HG03135 (cell line): ENCODE measurements at regions not wholly inside any gene's neighbourhood (a gene's known extent, or its start where the extent isn't known, plus 50 kb on each side); places are given as distances from the start of the nearest gene placed in this dataset.

ENCODE experiments used
- ATAC-seq: cut with Tn5 transposase; IDR thresholded peaks from one replicate; pipeline ENCODE4 v1.9.1; 2021; ENCODE audit warnings: mild to moderate bottlenecking, moderate library complexity; ENCODE audit not compliant: unreplicated experiment

DNA sequence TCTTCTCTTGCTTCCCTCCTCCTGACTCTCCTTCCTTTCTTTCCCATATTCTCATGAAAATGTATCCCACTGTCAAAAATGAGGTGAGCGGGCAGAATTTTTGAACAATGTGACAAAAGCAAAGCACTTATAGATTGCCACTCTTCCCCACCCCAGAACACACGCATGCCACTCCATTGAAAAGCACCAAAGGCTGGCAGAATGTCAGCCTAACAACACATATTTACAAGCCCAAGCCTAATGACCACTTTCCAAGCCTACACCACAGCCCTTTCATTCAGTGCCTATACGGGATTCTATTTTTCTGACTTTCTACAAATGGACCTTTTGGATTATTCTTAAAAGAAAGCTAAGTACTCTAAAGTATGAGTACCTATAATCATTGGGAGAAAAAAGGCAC is 62.9 kb upstream of the METAP2 start:
- ATAC-seq, result no peak

- no peak for ATAC-seq
These were observed 62.5 kb upstream of the METAP2 start for GRCh38 chr12:95411466-95411865.

DNA sequence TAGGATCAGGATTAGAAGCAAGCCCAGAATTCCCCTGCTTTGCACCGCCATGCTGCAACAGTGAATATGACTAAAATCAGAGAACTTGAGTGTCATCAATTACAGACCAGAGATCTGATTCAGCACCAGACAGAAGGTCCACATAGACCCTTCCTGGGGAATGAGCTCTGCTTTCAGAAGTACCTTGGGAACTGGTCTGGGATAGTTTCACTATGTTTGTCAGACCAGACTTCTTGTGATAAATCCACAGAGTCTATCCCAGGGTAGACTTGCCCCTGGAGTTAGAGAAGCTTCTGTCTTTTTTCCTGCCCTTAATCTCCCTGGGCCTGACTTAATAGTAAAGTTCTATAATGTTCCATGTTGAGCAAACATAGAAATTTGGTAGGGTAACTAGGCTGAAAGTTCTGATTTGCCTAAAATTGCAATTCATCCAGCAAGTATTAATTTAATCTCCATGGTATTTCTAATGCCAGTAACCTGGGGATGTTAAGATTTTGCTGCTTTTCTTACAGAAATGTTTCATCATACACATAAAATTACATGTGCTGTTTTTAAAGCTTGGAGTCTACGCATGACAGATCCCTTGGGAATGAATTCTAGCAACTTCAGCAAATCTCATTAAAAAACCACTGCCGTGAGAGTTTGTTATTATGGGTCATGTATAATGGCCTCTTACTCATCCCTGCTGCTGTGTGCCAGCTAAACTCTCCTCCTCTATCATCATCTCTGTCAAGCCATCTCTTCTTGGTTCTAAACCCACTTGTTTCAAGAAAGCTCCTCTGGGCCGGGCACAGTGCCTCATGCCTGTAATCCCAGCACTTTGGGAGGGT is 61.3 kb upstream of the METAP2 start:
- no peak for ATAC-seq

GRCh38 chr12:95413576-95413975 is 60.4 kb upstream of the METAP2 start:
- no peak for ATAC-seq

- no peak for ATAC-seq
These were observed 58.5 kb upstream of the METAP2 start for GRCh38 chr12:95415451-95415850.

DNA sequence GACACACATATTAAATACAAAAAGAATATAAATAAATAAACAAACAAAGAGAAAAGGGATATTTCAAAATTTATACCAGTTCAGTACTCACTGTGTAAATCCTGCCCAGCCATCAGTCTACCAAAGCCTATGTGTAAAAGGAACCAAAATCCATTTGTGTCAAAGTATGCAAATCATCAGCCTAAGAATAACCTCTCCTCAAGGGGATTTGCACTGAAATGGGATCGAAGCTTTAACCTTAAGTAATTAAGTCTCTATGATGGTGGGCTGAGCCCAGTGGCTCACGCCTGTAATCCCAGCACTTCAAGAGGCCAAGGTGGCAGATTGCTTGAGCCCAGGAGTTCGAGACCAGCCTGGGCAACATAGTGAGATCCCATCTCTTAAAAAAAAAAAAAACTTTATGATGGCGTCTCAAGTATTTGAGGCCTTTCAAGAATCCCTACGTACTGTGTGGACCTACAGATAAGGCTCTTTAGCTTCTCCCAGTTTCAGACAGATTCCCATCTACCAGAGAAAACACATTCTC is 57.8 kb upstream of the METAP2 start:
- no peak for ATAC-seq

- no peak for ATAC-seq
These were observed 56.6 kb upstream of the METAP2 start for GRCh38 chr12:95417372-95417771.

- ATAC-seq, result no peak
These were observed 55.8 kb upstream of the METAP2 start for GRCh38 chr12:95418142-95418541.
